GM19452 (cell line): ENCODE measurements at regions not wholly inside any gene's neighbourhood (a gene's known extent, or its start where the extent isn't known, plus 50 kb on each side); places are given as distances from the start of the nearest gene placed in this dataset.
"Not testable (repeated sequence)": the region's sequence is repeated elsewhere in the genome, so short reads cannot be mapped to it uniquely, and the experiment has no call there.

Experiments
- ATAC-seq: cut with Tn5 transposase; IDR thresholded peaks from one replicate; pipeline ENCODE4 v1.9.1; 2021; ENCODE audit not compliant: unreplicated experiment

DNA sequence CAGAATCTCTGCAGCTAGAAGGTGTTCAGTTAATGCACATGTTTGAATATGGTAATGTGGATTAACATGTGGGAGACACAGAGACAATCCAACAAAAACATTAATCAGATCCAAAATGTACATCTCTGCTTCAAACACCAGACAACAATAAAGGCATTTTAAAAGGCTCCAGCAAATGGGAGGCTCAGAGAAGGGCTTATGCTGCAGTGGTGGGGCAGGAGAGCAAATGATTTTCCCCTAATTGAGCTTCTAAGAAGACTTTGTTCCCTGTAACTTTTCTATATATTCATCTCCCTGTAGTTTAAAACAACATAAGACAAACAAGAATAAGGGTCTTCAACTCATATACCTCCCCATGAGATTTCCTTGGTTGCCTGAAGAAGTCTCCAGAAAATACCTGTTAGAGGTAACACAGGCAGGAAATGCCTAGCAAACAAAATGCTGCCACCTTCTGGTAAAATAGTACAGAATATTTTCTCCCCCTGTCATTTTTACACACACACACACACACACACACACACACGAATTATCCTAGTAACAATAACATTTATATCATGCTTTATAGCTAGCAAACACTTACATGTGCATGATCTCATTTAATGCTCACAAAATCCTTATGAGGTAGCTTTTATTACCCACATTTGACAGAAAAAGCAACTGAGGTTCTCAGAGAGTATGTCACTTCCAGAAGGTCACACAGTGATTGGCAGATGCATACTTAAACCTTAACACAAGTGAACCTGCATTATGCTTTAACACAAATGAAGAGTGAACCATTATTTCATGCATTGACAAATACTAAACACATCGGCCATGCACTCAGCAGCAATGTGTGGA lies 123.4 kb upstream of the MB21D2 start:
- no peak for ATAC-seq

DNA sequence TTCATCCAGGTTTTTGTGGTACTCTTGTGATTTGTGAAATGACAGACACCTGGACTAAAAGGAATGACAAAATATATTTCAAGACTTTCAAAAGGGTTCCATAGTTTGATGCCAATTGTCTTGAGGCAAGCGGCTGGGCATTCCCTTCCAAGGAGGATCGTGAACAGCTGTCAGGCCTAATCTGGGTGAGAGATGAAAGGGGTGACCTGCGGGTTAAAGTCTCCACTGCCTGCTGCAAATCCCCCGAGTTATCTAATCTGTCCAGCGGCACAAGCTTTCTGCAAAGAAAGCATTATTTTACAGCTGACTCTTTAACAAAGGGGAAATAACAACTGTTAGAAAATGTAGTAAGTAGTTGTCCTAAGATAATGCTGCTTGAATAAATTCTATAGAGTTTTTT lies 128.7 kb upstream of the MB21D2 start:
- ATAC-seq = no peak

DNA sequence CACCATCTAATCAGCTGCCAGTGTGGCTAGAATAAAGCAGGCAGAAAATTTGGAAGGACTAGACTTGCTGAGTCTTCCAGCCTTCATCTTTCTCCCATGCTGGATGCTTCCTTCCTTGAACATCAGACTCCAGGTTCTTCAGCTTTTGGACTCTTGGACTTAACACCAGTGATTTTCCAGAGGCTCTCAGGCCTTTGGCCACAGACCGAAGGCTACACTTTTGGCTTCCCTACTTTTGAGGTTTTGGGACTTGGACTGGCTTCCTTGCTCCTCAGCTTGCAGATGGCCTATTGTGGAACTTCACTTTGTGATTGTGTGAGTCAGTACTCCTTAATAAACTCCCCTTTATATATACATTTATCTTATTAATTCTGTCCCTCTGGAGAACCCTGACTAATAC lies 129.8 kb upstream of the MB21D2 start:
- ATAC-seq = not testable (repeated sequence)

DNA sequence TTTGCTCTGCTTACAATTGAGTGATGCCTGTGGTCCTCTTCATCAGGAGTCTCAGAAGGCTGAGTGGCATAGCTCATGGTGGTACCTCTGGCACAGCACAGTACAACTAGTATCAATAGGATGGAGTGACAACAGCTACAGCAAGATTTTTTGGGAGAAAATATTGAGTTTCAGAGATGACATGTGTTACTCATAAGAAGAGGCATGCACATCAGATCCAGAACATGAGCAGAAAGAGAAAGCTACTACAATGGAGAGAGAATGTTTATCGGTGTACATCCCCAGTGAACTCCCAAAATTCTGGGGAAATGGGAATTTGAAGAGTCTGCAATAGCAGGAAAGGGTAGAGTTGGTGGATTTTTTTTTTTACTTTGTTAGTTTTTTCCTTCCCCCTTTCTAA lies 130.5 kb upstream of the MB21D2 start:
- ATAC-seq = no peak

DNA sequence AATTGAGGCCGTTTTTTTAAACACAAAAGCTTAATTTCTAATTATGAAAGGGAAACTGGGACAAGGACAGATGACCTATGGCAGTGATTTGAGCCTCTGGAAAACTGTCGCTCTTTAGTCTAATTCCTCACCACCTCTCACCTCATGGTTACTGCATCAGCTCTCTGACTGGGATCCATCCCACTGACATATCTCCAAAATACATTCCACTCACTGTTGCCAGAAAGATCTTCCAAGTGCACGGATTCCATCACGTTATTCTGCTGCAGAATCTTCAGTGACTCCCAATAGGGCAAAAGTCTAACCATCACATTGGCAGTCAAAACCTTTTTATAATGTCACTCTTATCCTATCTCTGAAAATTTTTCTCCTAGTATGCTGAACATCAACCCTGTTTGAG lies 132.3 kb upstream of the MB21D2 start:
- ATAC-seq = no peak

DNA sequence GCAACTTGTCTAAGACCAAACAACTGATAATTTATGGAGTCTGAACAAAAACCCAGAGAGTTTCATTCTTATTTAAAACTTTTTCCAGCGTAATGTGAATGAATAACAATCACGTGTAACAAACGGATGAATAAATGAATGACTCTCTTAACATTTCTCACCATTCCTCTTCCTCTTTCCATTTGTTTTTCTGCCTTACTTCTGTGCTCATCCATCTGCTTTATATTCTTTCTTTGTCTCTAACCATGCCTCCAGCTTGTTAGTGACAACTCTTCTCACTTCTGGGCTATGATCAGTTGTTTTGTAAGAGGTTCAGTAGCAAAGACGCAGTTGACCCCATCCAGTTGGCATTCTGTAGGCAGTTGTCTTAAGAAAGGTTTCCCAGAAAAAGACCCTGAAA lies 133.7 kb upstream of the MB21D2 start:
- ATAC-seq = no peak

DNA sequence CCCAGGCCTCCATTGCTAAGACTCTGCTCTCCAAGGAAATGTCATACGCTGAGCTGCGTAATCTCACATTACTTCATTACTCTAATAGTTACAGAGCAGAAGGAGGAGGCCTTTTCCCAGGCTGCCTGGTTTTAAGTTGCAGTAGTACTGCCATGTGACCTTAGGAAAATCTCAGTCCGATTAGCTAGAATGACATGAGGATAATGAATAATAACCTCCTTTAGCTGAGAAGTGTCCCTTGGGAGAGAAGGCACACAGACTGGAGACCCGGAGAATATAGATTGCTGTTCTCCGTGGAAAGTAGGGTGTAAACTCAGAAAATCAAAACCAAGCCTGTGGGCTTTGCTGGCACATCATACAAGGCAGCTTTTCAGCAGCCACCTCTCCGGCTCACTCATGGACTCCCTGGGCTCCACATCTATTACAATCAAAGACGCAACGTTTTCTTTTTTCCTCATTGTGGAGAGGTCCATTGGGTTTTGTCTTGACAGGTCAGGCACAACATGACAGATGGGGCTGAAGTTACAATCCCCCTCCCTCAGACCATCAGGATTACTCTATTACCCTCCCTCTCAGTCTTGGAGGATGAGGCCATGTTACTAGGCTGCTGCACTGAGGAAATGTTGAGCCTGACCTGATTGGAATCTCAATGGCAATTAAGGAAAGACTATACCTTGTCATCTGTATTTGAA lies 134.8 kb upstream of the MB21D2 start:
- ATAC-seq = no peak

DNA sequence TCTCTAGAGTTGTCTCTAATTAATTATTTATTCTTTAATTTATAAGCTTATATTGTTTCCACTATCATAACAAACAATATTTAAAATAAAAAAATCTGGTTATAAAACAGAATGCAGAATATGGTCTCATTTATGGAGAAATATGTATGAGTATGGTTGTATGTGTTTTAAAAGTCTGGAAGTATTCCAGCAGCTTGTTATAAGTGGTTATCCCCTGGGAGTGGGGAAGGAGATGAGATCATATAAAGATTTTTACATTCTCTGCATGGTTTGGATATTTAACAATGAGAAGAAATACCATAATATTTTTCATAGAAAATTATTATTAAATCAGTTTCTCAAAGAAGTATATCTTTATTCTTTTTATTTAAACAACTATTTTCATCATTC lies 135.4 kb upstream of the MB21D2 start:
- ATAC-seq = no peak

DNA sequence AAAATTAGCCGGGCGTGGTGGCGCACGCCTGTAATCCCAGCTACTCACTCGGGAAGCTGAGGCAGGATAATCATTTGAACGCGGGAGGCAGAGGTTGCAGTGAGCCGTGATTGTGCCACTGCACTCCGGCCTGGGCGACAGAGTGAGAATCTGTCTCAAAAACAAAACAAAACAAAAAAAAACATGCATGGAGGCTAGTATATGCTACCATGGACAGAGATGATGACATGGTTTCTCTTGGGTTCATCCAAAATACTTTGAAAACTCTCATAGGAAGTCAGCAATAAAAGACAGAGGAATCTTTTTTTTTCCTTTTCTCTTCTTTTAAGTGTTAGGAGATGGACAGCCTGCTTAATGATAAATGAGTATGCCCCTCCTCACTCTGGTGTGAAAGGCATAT lies 137.7 kb upstream of the MB21D2 start:
- no peak for ATAC-seq

DNA sequence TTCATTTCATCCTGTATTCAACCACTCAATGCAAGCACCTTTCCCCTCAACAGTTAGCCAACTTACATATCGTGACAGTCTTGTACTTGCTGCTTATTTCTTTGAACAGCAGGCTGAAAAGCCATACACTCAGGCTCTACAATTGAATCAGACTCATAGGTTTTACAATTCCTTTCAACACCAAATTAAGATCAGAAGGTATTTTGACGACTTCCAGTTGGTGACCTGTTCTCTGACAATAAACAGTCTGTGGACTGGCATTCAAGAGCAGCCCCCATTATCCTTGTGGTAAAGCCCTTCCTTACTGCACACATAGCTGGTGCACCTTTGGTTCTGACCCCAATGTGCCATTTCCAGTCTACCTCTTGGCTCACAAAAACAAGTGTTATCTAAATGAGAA lies 140.0 kb upstream of the MB21D2 start:
- ATAC-seq = no peak

DNA sequence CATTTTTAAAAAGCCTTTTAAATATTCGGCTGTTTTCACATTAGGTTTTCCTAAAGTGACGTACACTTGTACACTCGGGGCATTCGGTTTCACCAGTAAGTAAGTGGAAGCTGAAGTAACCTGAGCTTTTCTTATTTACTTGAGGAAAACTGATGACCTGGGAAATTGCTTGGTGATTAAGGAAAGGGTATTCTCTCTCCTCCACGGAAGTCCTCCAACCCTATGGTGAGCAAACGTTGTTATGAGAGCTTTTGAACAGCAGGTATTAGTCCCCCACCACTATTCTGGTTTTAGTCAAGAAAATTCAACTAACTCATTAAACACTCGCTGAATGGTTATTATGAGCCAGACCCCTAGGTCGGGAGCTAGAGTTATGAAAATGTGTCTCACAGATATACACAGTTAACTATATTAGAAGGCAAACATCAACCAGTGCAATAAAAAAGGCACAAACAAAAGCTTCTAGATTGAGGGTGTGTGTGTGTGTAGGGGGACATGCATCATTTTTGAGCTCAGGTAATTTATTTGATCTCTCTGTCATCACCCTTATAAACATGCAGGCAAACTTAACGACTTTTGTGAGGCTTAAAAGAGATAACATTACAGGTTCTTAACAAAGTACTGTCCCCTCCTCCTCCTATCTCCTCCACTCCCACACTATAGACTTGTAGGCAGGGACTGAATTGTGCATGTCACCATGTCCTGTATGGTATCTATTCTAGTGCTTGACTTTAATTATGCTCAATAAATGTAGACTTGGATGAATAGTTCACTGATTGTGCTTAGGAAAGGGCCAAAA lies 143.3 kb upstream of the MB21D2 start:
- no peak for ATAC-seq

DNA sequence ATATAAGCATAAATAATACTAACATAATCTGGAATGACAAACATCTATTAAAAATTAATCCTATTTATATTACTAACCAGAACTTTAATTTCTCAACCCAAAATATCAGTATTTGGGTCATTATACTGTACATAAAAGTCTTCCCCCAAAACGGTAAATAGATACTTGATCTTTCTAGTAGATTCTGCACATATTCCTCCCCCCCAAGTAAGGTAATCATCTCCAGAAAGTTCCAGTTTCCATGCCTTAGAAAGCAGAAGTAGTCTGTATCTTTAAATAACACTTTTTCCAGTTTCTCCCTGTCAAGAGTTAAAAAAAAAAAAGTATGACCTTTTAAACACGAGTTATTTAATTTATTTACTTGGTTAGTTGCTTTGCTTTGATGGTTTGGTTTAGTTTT lies 150.7 kb upstream of the MB21D2 start:
- no peak for ATAC-seq

DNA sequence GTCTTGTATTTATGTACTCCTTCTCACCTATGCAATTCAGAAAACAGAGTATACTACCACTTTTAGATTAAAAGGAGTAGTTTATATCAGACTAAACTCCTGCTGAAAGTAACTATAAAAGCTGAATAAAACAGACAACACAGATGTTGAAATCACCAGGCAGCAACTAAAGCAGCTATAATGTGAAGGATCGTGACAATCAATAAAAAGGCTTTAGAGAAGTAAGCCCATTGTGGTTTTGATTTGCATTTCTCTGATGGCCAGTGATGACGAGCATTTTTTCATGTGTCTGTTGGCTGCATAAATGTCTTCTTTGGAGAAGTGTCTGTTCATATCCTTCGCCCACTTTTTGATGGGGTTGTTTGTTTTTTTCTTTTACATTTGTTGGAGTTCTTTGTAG lies 152.1 kb upstream of the MB21D2 start:
- not testable (repeated sequence) for ATAC-seq

DNA sequence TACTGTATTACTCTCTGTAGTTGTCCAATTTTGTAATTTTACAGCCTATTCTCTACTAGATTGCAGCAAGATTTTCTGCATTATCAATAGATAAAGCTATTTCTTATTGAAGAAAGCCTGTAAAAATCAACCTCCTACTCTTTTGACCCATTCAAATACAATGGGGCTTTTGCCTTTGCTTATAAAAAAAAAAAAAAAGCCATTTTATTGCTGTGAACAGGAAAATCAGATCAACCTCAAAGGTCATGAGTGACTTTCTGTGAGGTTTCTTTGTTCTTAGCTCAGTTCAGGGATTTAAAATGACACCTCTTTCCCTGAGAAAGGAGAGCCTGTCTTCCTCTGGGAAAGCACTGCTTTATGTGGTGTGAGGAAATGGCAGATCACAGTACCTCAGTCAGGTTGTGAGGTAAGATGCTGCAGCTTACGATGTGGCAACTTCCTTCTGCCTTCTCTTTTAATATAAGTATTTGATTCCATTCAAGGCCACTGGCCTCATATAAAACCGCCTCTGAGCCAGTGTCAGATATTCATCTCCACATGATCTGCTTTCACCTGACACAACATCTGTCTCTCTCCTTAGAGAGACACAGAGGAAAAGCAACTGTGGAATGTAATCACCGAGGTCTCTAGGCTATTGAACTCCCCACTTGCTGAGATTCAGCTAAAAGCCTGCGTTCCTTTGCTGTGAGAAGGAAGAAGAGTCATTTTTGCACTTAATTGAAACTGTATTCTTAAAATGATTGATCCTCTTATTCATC lies 161.5 kb upstream of the MB21D2 start:
- no peak for ATAC-seq

DNA sequence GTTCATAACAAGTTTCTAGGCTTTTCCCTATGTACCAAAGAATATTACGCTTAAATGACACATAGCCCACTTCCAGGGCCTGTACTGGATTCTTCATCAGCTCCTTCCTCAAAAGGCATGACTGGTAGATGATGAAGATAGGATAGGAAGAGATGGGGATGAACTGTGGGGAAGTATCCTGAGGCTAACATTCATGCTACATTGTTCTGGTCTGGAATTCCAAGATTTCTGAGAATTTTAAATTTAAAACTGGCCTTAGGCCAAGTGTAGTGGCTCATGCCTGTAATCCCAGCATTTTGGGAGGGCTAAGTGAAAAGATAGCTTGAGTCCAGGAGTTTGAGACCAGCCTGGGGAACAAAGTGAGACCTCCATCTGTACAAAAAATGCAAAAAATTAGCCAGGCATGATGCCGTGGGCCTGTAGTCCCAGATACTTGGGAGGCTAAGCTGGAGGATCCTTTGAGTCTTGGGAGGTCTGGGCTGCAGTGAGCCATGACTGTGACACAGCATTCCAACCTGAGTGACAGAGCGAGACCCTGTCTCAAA lies 160.1 kb upstream of the PLAAT1 start:
- no peak for ATAC-seq

DNA sequence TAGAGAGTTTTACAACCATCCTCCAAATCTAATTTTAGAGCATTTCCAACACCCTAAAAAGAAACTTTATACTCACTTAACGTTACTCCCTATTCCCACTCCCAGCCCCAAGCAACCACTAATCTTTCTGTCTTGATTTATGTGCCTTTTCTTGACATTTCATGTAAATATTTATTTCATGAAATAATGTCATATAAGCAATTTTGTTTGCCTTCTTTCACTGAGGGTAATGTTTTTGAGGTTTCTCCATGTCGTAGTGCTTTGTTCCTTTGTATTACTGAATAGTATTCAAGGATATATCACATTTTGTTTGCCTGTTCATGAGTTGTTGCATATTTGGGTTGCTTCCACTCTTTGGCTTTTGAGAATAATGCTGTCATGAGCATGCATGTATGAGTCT lies 155.4 kb upstream of the PLAAT1 start:
- ATAC-seq = no peak

DNA sequence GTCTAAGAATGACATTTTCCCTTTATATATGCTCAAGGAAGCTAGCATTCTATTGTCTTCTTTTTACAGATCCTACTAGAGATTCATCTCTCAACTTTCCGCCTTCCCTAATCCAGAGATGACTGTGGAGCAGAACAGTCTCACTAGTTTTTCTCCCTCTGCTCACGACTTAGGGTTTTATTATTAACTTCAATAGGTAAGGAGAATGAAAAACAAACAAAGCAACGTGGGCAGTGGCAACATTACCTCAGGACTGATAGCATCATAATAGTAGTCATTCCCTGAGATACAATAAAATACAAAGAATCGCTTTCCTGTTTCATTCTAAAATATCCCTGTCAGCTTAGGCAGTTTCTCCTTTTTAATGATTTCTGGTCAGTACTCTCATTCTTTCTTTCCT lies 154.3 kb upstream of the PLAAT1 start:
- ATAC-seq = no peak

DNA sequence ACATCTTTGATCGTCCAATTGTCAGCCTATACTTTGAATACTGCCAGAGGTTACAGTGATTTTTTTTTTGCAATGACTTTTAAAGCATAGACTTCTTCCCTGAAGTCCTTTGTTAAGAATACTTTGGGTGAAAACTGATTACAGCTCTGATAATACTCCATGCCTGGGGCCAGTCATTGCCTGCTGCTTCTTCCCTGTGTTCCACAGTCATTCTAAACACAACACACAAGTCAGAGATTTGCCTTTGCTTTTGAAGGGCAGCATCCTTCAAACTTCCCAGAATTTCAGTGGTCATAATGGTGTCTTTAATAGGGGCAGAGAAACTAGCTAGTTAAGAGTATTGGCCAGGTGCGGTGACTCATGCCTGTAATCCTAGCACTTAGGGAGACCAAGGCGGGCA lies 153.7 kb upstream of the PLAAT1 start:
- ATAC-seq = no peak

DNA sequence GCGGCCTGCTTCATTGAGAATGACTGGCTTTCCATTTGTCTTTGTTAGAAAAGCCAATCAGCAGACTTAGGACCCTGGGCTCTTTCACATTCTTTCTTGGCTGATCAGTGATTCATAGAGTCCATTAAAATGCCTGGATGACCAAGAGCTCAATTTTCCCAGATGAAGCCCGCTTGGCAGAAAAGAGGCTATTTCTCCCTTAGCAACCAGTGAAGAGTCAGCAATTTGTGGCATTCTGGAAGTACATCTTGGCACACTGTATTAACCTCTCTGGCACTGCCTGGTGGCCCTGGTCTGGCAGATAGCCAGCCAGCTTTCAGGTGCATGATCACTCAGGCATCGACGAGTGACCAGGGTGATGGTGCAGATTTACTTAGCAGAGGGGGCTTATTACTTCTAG lies 145.7 kb upstream of the PLAAT1 start:
- ATAC-seq = no peak

DNA sequence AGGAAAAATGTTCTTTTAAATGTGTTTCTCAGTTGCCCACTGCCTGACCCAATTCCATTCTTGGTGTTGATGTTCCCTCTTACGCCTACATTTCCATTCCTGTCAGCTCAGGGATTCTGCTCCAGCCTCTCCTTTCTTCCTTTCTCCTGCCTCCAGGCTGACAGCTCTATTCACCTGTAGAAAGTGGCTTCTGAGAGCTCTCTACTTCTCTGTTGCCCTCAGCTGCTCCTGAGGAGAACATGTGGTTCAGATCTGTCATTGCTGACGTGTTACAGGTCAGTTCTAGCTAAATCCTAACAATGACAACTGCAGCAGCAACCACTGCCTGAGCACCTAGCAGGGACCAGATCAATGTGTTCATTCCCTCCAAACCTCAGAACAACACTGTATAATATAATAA lies 144.9 kb upstream of the PLAAT1 start:
- no peak for ATAC-seq
